Body of pancreas (tissue), 4 donors: ENCODE measurements at regions not wholly inside any gene's neighbourhood (a gene's known extent, or its start where the extent isn't known, plus 50 kb on each side); places are given as distances from the start of the nearest gene placed in this dataset.

Experiments
- POLR2A ChIP-seq, 3 donors: fragments of 450-650 bp; IDR thresholded peaks; one replicate each; pipeline ENCODE4 v1.6.1; 2016; ENCODE audit warnings: antibody characterized with exemption in 3 of 3, mild to moderate bottlenecking in 2 of 3
- TF ChIP-seq, protein P1 (sequence below), 7 experiments: fragments of 450-650 bp in 4 of 7; fragments of 200-600 bp in 3 of 7; sonication (generic) in 3 of 7; IDR thresholded peaks; one replicate each; pipeline ENCODE4 v1.5.1; 2016 to 2019; ENCODE audit warnings: antibody characterized with exemption in 7 of 7

DNA sequence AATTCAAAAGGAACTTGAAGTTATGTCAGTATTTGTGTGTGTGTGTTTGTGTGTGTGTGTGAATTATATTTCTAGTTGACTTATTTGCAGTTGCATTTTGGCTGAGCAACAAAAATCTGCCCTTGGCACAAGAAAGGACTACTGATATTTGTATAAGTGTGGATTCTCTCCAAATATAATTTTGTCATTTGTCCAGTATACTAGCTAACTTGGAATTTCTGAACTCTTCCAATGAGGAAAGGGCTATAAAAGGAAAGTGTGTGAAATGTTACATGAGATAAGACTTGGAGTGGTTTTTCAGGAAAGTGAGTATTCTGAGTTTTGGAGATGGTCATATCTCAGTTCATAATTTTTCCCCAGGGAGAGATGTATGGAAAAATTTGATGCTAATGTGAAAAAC, 1384.1 kb upstream of the B3GALT2 start:
- TF ChIP-seq, protein P1, sequence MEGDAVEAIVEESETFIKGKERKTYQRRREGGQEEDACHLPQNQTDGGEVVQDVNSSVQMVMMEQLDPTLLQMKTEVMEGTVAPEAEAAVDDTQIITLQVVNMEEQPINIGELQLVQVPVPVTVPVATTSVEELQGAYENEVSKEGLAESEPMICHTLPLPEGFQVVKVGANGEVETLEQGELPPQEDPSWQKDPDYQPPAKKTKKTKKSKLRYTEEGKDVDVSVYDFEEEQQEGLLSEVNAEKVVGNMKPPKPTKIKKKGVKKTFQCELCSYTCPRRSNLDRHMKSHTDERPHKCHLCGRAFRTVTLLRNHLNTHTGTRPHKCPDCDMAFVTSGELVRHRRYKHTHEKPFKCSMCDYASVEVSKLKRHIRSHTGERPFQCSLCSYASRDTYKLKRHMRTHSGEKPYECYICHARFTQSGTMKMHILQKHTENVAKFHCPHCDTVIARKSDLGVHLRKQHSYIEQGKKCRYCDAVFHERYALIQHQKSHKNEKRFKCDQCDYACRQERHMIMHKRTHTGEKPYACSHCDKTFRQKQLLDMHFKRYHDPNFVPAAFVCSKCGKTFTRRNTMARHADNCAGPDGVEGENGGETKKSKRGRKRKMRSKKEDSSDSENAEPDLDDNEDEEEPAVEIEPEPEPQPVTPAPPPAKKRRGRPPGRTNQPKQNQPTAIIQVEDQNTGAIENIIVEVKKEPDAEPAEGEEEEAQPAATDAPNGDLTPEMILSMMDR (IDR thresholded peaks at IDR 0.05), result no peak
- TF ChIP-seq POLR2A (IDR thresholded peaks at IDR 0.05), result no peak
